ENCODE measurements at regions not wholly inside any gene's neighbourhood (a gene's known extent, or its start where the extent isn't known, plus 50 kb on each side); places are given as distances from the start of the nearest gene placed in this dataset.

GRCh38 chr4:29571322-29571721 is 1148.8 kb upstream of the PCDH7 start:
- H3K36me3 ChIP-seq (ENCODE audit: insufficient read depth): no peaks in the 10 kb centered on the region
- H4K20me1 ChIP-seq (ENCODE audit: insufficient read depth): no peaks in the 10 kb centered on the region
- no peak for TF ChIP-seq CTCF (conservative IDR thresholded peaks at IDR 0.05; ENCODE audit: low read depth, low read length)
- no peaks in the 10 kb centered on the region for H3K27me3 ChIP-seq (ENCODE audit: insufficient read depth, low read depth)
- no peaks in the 10 kb centered on the region for H3K4me1 ChIP-seq (ENCODE audit: low read depth, poor library complexity, severe bottlenecking)
- H3K4me2 ChIP-seq: no peak overlapping the region
- H3K4me3 ChIP-seq (IDR thresholded peaks at IDR 0.05; ENCODE audit: insufficient read depth, low read depth, low read length): no peak overlapping the region
- no peak overlapping the region for H3K9ac ChIP-seq
- H2AFZ ChIP-seq (ENCODE audit: low read depth): no peak overlapping the region
- H3K27ac ChIP-seq: no peak overlapping the region
- H3K79me2 ChIP-seq (ENCODE audit: insufficient read depth, low read depth): no peaks in the 10 kb centered on the region

GRCh38 chr4:29578329-29578728 is 1141.8 kb upstream of the PCDH7 start:
- H4K20me1 ChIP-seq (ENCODE audit: insufficient read depth): no peaks in the 10 kb centered on the region
- no peak overlapping the region for H3K9ac ChIP-seq
- H3K4me1 ChIP-seq (ENCODE audit: low read depth, poor library complexity, severe bottlenecking): no peaks in the 10 kb centered on the region
- no peak overlapping the region for H2AFZ ChIP-seq (ENCODE audit: low read depth)
- H3K27me3 ChIP-seq (ENCODE audit: insufficient read depth, low read depth): no peaks in the 10 kb centered on the region
- no peak overlapping the region for H3K27ac ChIP-seq
- no peak for TF ChIP-seq CTCF (conservative IDR thresholded peaks at IDR 0.05; ENCODE audit: low read depth, low read length)
- H3K79me2 ChIP-seq (ENCODE audit: insufficient read depth, low read depth): no peaks in the 10 kb centered on the region
- H3K4me3 ChIP-seq (IDR thresholded peaks at IDR 0.05; ENCODE audit: insufficient read depth, low read depth, low read length): no peak overlapping the region
- no peak overlapping the region for H3K4me2 ChIP-seq
- H3K36me3 ChIP-seq (ENCODE audit: insufficient read depth): no peaks in the 10 kb centered on the region

GRCh38 chr4:29581457-29581856 is 1138.7 kb upstream of the PCDH7 start:
- Histone ChIP-seq H3K27me3 (ENCODE audit: insufficient read depth, low read depth) (no peaks in the 10 kb centered on the region), H4K20me1 (ENCODE audit: insufficient read depth) (no peaks in the 10 kb centered on the region), H3K4me1 (ENCODE audit: low read depth, poor library complexity, severe bottlenecking) (no peaks in the 10 kb centered on the region), H3K4me2 (no peak overlapping the region), H3K27ac (no peak overlapping the region), H3K36me3 (ENCODE audit: insufficient read depth) (no peaks in the 10 kb centered on the region), H3K79me2 (ENCODE audit: insufficient read depth, low read depth) (no peaks in the 10 kb centered on the region), H3K4me3 (IDR thresholded peaks at IDR 0.05; ENCODE audit: insufficient read depth, low read depth, low read length) (no peak overlapping the region), H2AFZ (ENCODE audit: low read depth) (no peak overlapping the region), H3K9ac (no peak overlapping the region)
- TF ChIP-seq CTCF (conservative IDR thresholded peaks at IDR 0.05; ENCODE audit: low read depth, low read length): no peak

- no peaks in the 10 kb centered on the region for H3K27me3 ChIP-seq (ENCODE audit: insufficient read depth, low read depth)
- H3K27ac ChIP-seq: no peak overlapping the region
- no peaks in the 10 kb centered on the region for H3K79me2 ChIP-seq (ENCODE audit: insufficient read depth, low read depth)
- H3K9ac ChIP-seq: no peak overlapping the region
- H3K36me3 ChIP-seq (ENCODE audit: insufficient read depth): no peaks in the 10 kb centered on the region
- no peak overlapping the region for H3K4me3 ChIP-seq (IDR thresholded peaks at IDR 0.05; ENCODE audit: insufficient read depth, low read depth, low read length)
- no peak for TF ChIP-seq CTCF (conservative IDR thresholded peaks at IDR 0.05; ENCODE audit: low read depth, low read length)
- H4K20me1 ChIP-seq (ENCODE audit: insufficient read depth): no peaks in the 10 kb centered on the region
- H3K4me2 ChIP-seq: no peak overlapping the region
- no peaks in the 10 kb centered on the region for H3K4me1 ChIP-seq (ENCODE audit: low read depth, poor library complexity, severe bottlenecking)
- H2AFZ ChIP-seq (ENCODE audit: low read depth): no peak overlapping the region
Measured at GRCh38 chr4:29588617-29589016, 1131.6 kb upstream of the PCDH7 start.

- Histone ChIP-seq H3K4me2 (no peak overlapping the region), H3K79me2 (ENCODE audit: insufficient read depth, low read depth) (no peaks in the 10 kb centered on the region)
- TF ChIP-seq CTCF (conservative IDR thresholded peaks at IDR 0.05; ENCODE audit: low read depth, low read length): no peak
Measured at GRCh38 chr4:29596228-29596627, 1123.9 kb upstream of the PCDH7 start.

More at GRCh38 chr4:29596228-29596627, 1123.9 kb upstream of the PCDH7 start:
- Histone ChIP-seq H3K4me1 (ENCODE audit: low read depth, poor library complexity, severe bottlenecking) (no peaks in the 10 kb centered on the region), H2AFZ (ENCODE audit: low read depth) (no peak overlapping the region), H3K4me3 (IDR thresholded peaks at IDR 0.05; ENCODE audit: insufficient read depth, low read depth, low read length) (no peak overlapping the region), H3K9ac (no peak overlapping the region), H3K27ac (no peak overlapping the region), H3K36me3 (ENCODE audit: insufficient read depth) (no peaks in the 10 kb centered on the region), H3K27me3 (ENCODE audit: insufficient read depth, low read depth) (no peaks in the 10 kb centered on the region), H4K20me1 (ENCODE audit: insufficient read depth) (no peaks in the 10 kb centered on the region)

Measured in KMS-11 (cell line).